ENCODE measurements at regions not wholly inside any gene's neighbourhood (a gene's known extent, or its start where the extent isn't known, plus 50 kb on each side); places are given as distances from the start of the nearest gene placed in this dataset.

GRCh38 chr6:101249470-101249869, 144.0 kb upstream of the GRIK2 start:
- TF ChIP-seq POLR2A (IDR thresholded peaks at IDR 0.05), result no peak
- no peak for TF ChIP-seq CTCF (IDR thresholded peaks at IDR 0.05)
- H3K4me1 ChIP-seq (replicated peaks in 1 of 2), result no peaks in the 10 kb centered on the region
- intact Hi-C loops (cut with DNase I), result no loop called here
- no peaks in the 10 kb centered on the region for H3K36me3 ChIP-seq (replicated peaks in 1 of 2)
- no peaks in the 10 kb centered on the region for H3K27me3 ChIP-seq
- no peak for DNase-seq
- H3K4me3 ChIP-seq, result no peak overlapping the region
- peaks cover 0 to 7% (median 0%) of the 10 kb centered on the region in 3 donors for H3K9me3 ChIP-seq (replicated peaks in 1 of 3)
- H3K27ac ChIP-seq, result no peak overlapping the region

DNA sequence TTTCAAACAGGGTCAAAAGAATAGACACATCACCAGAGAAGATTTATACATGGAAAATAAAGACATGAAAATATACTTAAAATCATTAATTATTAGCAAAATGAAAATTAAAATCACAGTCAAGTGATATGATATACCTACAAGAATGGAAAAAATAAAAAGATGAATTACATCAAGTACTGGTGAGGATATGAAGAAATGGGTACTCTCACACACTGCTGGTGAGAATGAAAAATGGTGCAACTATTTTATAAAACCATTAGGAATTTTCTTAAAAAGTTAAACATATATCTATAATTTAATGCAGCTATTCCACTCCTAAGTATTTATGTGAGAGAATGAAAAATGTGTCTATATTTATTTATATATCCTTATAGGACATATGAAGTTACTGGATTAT, 136.3 kb upstream of the GRIK2 start:
- H3K27me3 ChIP-seq, result no peaks in the 10 kb centered on the region
- no peak for DNase-seq
- no peak for TF ChIP-seq POLR2A (IDR thresholded peaks at IDR 0.05)
- intact Hi-C loops (cut with DNase I), result no loop called here
- H3K36me3 ChIP-seq (replicated peaks in 1 of 2), result no peaks in the 10 kb centered on the region
- no peaks in the 10 kb centered on the region for H3K9me3 ChIP-seq (replicated peaks in 1 of 3)
- H3K27ac ChIP-seq, result no peak overlapping the region
- H3K4me3 ChIP-seq, result no peak overlapping the region
- no peaks in the 10 kb centered on the region for H3K4me1 ChIP-seq (replicated peaks in 1 of 2)

DNA sequence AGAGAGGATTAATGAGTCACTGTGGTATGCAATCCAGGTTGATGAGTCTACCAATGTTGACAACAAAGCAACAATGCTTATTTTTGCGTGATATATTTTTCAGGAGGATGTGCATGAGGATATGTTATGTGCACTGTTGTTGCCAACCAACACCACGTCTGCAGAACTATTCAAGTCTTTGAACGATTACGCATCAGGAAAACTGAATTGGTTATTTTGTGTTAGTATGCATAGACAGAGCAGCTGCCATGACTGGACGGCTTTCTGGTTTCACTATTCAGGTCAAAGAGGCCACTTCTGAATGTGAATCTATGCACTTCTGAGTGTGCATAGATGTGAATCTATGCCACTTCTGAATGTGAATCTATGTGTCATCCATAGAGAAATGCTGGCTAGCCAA, 134.0 kb upstream of the GRIK2 start:
- H3K4me1 ChIP-seq (replicated peaks in 1 of 2), result no peaks in the 10 kb centered on the region
- WGBS, 4 donors, result 73 to 84% (median 80%) methylated on average over 5 of the region's 5 CpGs
- no peak overlapping the region for H3K27ac ChIP-seq
- H3K9me3 ChIP-seq (replicated peaks in 1 of 3), result no peaks in the 10 kb centered on the region
- H3K27me3 ChIP-seq, result no peaks in the 10 kb centered on the region
- H3K4me3 ChIP-seq, result no peak overlapping the region
- no peaks in the 10 kb centered on the region for H3K36me3 ChIP-seq (replicated peaks in 1 of 2)
- no peak for DNase-seq
- intact Hi-C loops (cut with DNase I), result no loop called here
- TF ChIP-seq CTCF (IDR thresholded peaks at IDR 0.05) (no peak), POLR2A (IDR thresholded peaks at IDR 0.05) (no peak)

- no peaks in the 10 kb centered on the region for H3K27me3 ChIP-seq
- no peaks in the 10 kb centered on the region for H3K9me3 ChIP-seq (replicated peaks in 1 of 3)
- H3K36me3 ChIP-seq (replicated peaks in 1 of 2), result no peaks in the 10 kb centered on the region
- H3K4me1 ChIP-seq (replicated peaks in 1 of 2), result no peaks in the 10 kb centered on the region
- no peak for TF ChIP-seq CTCF (IDR thresholded peaks at IDR 0.05)
- no peak for TF ChIP-seq POLR2A (IDR thresholded peaks at IDR 0.05)
- no peak overlapping the region for H3K4me3 ChIP-seq
- no peak for DNase-seq
- intact Hi-C loops (cut with DNase I), result no loop called here
- no peak overlapping the region for H3K27ac ChIP-seq
- WGBS, 4 donors, result 80 to 87% (median 82%) methylated on average over 3 of the region's 3 CpGs
Observed at GRCh38 chr6:101263596-101263995, 129.9 kb upstream of the GRIK2 start.

DNA sequence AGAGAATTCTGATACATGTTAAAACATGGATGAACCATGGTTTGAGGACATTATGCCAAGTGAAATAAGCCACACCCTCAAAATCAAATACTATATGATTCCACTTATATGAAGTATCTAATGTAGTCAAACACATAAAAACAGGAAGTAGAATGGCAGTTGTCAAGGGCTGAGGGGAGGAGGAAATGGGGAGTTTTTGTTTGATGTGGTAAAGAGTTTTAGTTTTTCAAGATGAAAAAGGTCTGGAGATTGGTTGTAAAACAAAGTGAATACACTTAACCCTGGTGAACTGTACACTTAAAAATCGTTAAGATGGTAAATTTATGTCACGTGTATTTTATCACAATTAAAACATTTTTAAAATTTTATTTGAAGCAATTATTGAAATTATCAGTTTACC, 127.4 kb upstream of the GRIK2 start:
- DNase-seq, result no peak
- Histone ChIP-seq H3K27me3 (no peaks in the 10 kb centered on the region), H3K27ac (no peak overlapping the region), H3K4me1 (replicated peaks in 1 of 2) (no peaks in the 10 kb centered on the region), H3K36me3 (replicated peaks in 1 of 2) (no peaks in the 10 kb centered on the region), H3K4me3 (no peak overlapping the region), H3K9me3 (replicated peaks in 1 of 3) (peaks cover 0 to 10% (median 0%) of the 10 kb centered on the region in 3 donors)
- intact Hi-C loops (cut with DNase I), result no loop called here
- TF ChIP-seq CTCF (IDR thresholded peaks at IDR 0.05) (no peak), POLR2A (IDR thresholded peaks at IDR 0.05) (no peak)
- WGBS, 4 donors, result 56 to 75% (median 68%) methylated on average over 2 of the region's 2 CpGs

All from adrenal gland (tissue), 9 donors.